Mesendoderm (in vitro differentiated cells): ENCODE measurements at regions not wholly inside any gene's neighbourhood (a gene's known extent, or its start where the extent isn't known, plus 50 kb on each side); places are given as distances from the start of the nearest gene placed in this dataset.

Source experiments
- DNase-seq: peaks from one replicate; pipeline ENCODE4 v3.0.0; 2013
- H2AK5ac ChIP-seq: 2 replicates; pipeline ENCODE4 v1.6.1; 2013; ENCODE audit warnings: low read length, inconsistent platforms
- H2BK120ac ChIP-seq: 2 replicates; pipeline ENCODE4 v1.6.1; 2013; ENCODE audit warnings: low read depth, mild to moderate bottlenecking, low read length, moderate library complexity, mixed read lengths
- H2BK15ac ChIP-seq: replicated peaks from 2 replicates; pipeline ENCODE4 v1.6.1; 2013; ENCODE audit warnings: low read depth, mild to moderate bottlenecking, moderate library complexity
- H2BK5ac ChIP-seq: 2 replicates; pipeline ENCODE4 v1.6.1; 2013; ENCODE audit warnings: low read length, inconsistent platforms
- H3K18ac ChIP-seq: 2 replicates; pipeline ENCODE4 v1.6.1; 2013; ENCODE audit warnings: mild to moderate bottlenecking, low read length, mixed read lengths
- H3K23ac ChIP-seq: one replicate; pipeline ENCODE4 v1.6.1; 2013; ENCODE audit warnings: low read length
- H3K27ac ChIP-seq: 2 replicates; pipeline ENCODE4 v1.5.1; 2013; ENCODE audit warnings: low read depth, mild to moderate bottlenecking, inconsistent platforms, low read length, moderate library complexity
- H3K27me3 ChIP-seq: 2 replicates; pipeline ENCODE4 v1.6.1; 2013; ENCODE audit warnings: low read length, control low read depth, mild to moderate bottlenecking, inconsistent platforms; ENCODE audit not compliant: insufficient read depth, poor library complexity
- H3K36me3 ChIP-seq: 2 replicates; pipeline ENCODE4 v1.6.1; 2013; ENCODE audit warnings: low read length, inconsistent platforms; ENCODE audit not compliant: control insufficient read depth, insufficient read depth
- H3K4ac ChIP-seq: one replicate; pipeline ENCODE4 v1.6.1; 2013; ENCODE audit warnings: low read depth, mild to moderate bottlenecking, low read length, moderate library complexity
- H3K4me1 ChIP-seq: 2 replicates; pipeline ENCODE4 v1.6.1; 2013; ENCODE audit warnings: low read depth, low read length, inconsistent platforms; ENCODE audit not compliant: control insufficient read depth
- H3K4me2 ChIP-seq: 2 replicates; pipeline ENCODE4 v1.6.1; 2013; ENCODE audit warnings: low read length
- H3K4me3 ChIP-seq: 2 replicates; pipeline ENCODE4 v1.5.1; 2013; ENCODE audit warnings: mild to moderate bottlenecking, low read length
- H3K56ac ChIP-seq: one replicate; pipeline ENCODE4 v1.6.1; 2013; ENCODE audit warnings: low read length
- H3K79me1 ChIP-seq: 2 replicates; pipeline ENCODE4 v1.6.1; 2013; ENCODE audit warnings: low read length, inconsistent platforms
- H3K79me2 ChIP-seq: 2 replicates; pipeline ENCODE4 v1.6.1; 2013; ENCODE audit warnings: mild to moderate bottlenecking, low read length; ENCODE audit not compliant: control insufficient read depth, insufficient read depth
- H3K9ac ChIP-seq: 2 replicates; pipeline ENCODE4 v1.6.1; 2013; ENCODE audit warnings: low read length, inconsistent platforms
- H4K5ac ChIP-seq: one replicate; pipeline ENCODE4 v1.6.1; 2013; ENCODE audit warnings: low read length
- H4K8ac ChIP-seq: one replicate; pipeline ENCODE4 v1.6.1; 2013; ENCODE audit warnings: low read depth, mild to moderate bottlenecking, control low read depth, low read length, moderate library complexity
- WGBS: extraction: QIAGEN DNeasy Blood & Tissue Kit; methylation state at CpG from one replicate; pipeline ENCODE4 v1.1.7; 2013; ENCODE audit warnings: low lambda C conversion rate, missing lambda C conversion rate; ENCODE audit not compliant: insufficient coverage; ENCODE audit errors: extremely low coverage; 5-methylcytosine and 5-hydroxymethylcytosine counted together

DNA sequence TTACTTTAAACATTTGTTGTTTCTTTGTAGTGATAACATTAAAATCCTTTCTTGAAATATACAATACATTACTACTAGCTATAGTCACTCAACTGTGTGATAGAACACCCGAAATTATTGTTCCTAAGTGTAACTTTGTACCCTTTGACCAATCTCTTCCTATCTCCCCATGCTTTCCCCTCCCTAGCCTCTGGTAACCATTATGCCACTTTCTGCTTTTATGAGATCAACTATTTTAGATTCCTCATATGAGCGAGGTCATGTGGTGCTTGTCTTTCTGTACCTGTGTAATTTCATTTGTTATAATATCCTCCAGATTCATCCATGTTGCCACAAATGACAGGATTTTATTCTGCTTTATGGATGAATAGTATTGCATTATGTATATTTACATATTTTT is 629.0 kb downstream of the USP25 start:
- no peaks in the 10 kb centered on the region for H3K79me2 ChIP-seq
- H3K27me3 ChIP-seq: no peaks in the 10 kb centered on the region
- H3K36me3 ChIP-seq: no peaks in the 10 kb centered on the region
- no peak for DNase-seq
- no peak overlapping the region for H2BK5ac ChIP-seq
- no peak overlapping the region for H4K8ac ChIP-seq
- H3K79me1 ChIP-seq: no peaks in the 10 kb centered on the region
- no peak overlapping the region for H3K23ac ChIP-seq
- no peak overlapping the region for H3K56ac ChIP-seq
- H3K4me3 ChIP-seq: no peak overlapping the region
- no peak overlapping the region for H2AK5ac ChIP-seq
- no peak overlapping the region for H3K9ac ChIP-seq
- no peak overlapping the region for H4K5ac ChIP-seq
- no peak overlapping the region for H2BK15ac ChIP-seq
- H3K4ac ChIP-seq: no peak overlapping the region
- H2BK120ac ChIP-seq: no peak overlapping the region
- H3K27ac ChIP-seq: no peak overlapping the region
- no peaks in the 10 kb centered on the region for H3K4me1 ChIP-seq
- no CpG with 5 or more reads among the region's 2 CpGs for WGBS
- H3K18ac ChIP-seq: no peak overlapping the region
- H3K4me2 ChIP-seq: no peak overlapping the region

DNA sequence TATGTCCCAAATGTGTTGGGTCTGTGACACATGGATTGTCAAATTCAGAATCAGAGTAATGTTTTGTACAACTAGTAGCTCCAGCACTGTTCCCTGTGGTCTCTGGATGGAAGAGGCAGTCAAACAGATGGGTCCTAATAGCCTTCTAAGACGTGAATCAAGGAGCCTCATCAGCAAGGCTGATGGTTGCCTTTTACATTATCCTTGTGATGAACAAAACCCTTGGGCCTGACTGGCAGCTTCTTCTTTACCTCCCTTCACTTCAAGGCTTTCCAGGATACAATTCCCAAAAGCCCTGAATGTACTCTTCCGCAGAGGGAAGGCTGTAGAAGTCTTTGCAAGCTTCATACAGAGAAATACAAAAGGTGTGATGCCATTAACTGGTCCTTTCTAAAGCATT is 633.3 kb downstream of the USP25 start:
- H3K4me3 ChIP-seq: no peak overlapping the region
- H3K4me2 ChIP-seq: no peak overlapping the region
- H3K23ac ChIP-seq: no peak overlapping the region
- H3K18ac ChIP-seq: no peak overlapping the region
- H4K5ac ChIP-seq: no peak overlapping the region
- no peak overlapping the region for H3K56ac ChIP-seq
- no peaks in the 10 kb centered on the region for H3K79me1 ChIP-seq
- H3K36me3 ChIP-seq: no peaks in the 10 kb centered on the region
- no peak overlapping the region for H2BK15ac ChIP-seq
- no peak for DNase-seq
- no peak overlapping the region for H2BK5ac ChIP-seq
- no peaks in the 10 kb centered on the region for H3K27me3 ChIP-seq
- no peak overlapping the region for H2BK120ac ChIP-seq
- no peak overlapping the region for H3K9ac ChIP-seq
- no peak overlapping the region for H2AK5ac ChIP-seq
- no peaks in the 10 kb centered on the region for H3K4me1 ChIP-seq
- H3K79me2 ChIP-seq: no peaks in the 10 kb centered on the region
- no peak overlapping the region for H3K4ac ChIP-seq
- no CpG with 5 or more reads among the region's 2 CpGs for WGBS
- H3K27ac ChIP-seq: no peak overlapping the region
- H4K8ac ChIP-seq: no peak overlapping the region

DNA sequence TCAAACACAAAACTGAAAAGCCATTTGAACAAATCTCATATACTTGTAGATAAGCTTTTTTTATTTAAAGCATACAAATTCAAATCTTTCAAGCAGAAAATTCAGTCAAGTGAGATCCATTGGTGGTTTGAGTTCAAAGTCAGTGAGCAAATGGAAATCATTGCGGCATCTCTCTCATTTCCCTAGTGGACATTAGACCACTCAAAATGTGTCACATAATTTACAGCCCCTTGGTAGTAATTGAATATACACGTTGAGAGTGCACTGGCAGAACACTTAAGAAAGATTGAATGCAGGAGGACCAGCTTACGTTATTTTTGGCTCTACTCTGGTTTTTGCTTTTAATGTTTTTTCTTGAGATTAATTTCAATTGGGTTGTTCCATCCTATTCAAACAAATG is 633.7 kb downstream of the USP25 start:
- no peaks in the 10 kb centered on the region for H3K79me1 ChIP-seq
- no peak for DNase-seq
- no peak overlapping the region for H2BK5ac ChIP-seq
- H3K9ac ChIP-seq: no peak overlapping the region
- no peak overlapping the region for H2BK120ac ChIP-seq
- no peak overlapping the region for H2BK15ac ChIP-seq
- no CpG with 5 or more reads among the region's 3 CpGs for WGBS
- H3K27me3 ChIP-seq: no peaks in the 10 kb centered on the region
- no peak overlapping the region for H4K5ac ChIP-seq
- no peak overlapping the region for H3K4me3 ChIP-seq
- H3K18ac ChIP-seq: no peak overlapping the region
- no peak overlapping the region for H3K27ac ChIP-seq
- no peak overlapping the region for H3K4me2 ChIP-seq
- H3K23ac ChIP-seq: no peak overlapping the region
- H3K4ac ChIP-seq: no peak overlapping the region
- H3K4me1 ChIP-seq: no peaks in the 10 kb centered on the region
- H4K8ac ChIP-seq: no peak overlapping the region
- H2AK5ac ChIP-seq: no peak overlapping the region
- H3K79me2 ChIP-seq: no peaks in the 10 kb centered on the region
- H3K56ac ChIP-seq: no peak overlapping the region
- H3K36me3 ChIP-seq: no peaks in the 10 kb centered on the region

DNA sequence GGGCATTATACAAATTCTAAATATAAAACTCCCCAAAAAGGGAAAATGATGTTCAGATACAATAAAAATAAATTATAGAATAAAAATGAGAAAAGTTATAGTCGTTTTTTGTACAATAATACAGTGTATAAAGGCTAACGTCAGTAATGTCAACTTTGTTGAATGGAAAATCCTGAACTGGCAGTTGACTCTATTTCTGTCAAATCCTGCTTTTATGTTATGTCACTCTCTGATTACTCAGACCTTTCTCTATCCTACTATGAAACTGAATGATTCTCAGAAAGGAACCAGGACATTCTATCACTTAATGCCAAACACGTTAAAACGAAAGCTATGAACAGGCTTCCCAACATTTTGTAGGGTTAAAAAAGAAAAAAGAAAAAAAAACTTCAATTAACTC is 636.4 kb downstream of the USP25 start:
- Histone ChIP-seq H3K36me3 (no peaks in the 10 kb centered on the region), H4K5ac (no peak overlapping the region), H3K4ac (no peak overlapping the region), H3K4me1 (no peaks in the 10 kb centered on the region), H2BK120ac (no peak overlapping the region), H2BK5ac (no peak overlapping the region), H3K27me3 (no peaks in the 10 kb centered on the region), H3K23ac (no peak overlapping the region), H3K56ac (no peak overlapping the region), H3K4me2 (no peak overlapping the region), H3K27ac (no peak overlapping the region), H3K79me2 (no peaks in the 10 kb centered on the region), H2BK15ac (no peak overlapping the region), H2AK5ac (no peak overlapping the region), H3K4me3 (no peak overlapping the region), H3K18ac (no peak overlapping the region), H4K8ac (no peak overlapping the region), H3K9ac (no peak overlapping the region), H3K79me1 (no peaks in the 10 kb centered on the region)
- 100% methylated on average over 2 of the region's 4 CpGs for WGBS
- DNase-seq: no peak

DNA sequence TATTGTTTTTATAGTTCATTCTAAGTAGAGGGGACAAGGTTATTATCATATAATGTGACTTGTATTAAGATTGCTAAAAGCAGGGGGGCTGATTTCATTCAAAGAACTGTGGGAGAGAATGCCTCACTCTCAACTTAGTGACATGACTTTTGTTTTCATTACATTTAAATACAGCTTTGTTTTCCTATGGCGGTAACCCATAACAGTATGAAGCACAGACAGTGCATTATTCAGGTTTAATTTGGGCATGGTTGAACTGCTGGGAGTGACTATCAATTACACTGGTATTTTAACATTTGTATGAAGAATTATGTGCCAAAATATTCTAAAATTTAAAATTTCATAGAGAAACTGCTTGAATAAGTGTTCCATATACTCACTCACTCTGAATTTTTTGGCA is 637.3 kb downstream of the USP25 start:
- no peak overlapping the region for H3K27ac ChIP-seq
- no peak overlapping the region for H4K5ac ChIP-seq
- no peak overlapping the region for H3K4me3 ChIP-seq
- H3K27me3 ChIP-seq: no peaks in the 10 kb centered on the region
- H3K36me3 ChIP-seq: no peaks in the 10 kb centered on the region
- H3K79me2 ChIP-seq: no peaks in the 10 kb centered on the region
- no peak overlapping the region for H2BK5ac ChIP-seq
- no peak overlapping the region for H4K8ac ChIP-seq
- no peaks in the 10 kb centered on the region for H3K79me1 ChIP-seq
- no peak for DNase-seq
- no CpG with 5 or more reads among the region's 1 CpG for WGBS
- H3K4me2 ChIP-seq: no peak overlapping the region
- no peak overlapping the region for H3K4ac ChIP-seq
- no peak overlapping the region for H2AK5ac ChIP-seq
- H3K9ac ChIP-seq: no peak overlapping the region
- no peak overlapping the region for H2BK120ac ChIP-seq
- H3K56ac ChIP-seq: no peak overlapping the region
- no peak overlapping the region for H3K18ac ChIP-seq
- no peak overlapping the region for H2BK15ac ChIP-seq
- H3K4me1 ChIP-seq: no peaks in the 10 kb centered on the region
- no peak overlapping the region for H3K23ac ChIP-seq

DNA sequence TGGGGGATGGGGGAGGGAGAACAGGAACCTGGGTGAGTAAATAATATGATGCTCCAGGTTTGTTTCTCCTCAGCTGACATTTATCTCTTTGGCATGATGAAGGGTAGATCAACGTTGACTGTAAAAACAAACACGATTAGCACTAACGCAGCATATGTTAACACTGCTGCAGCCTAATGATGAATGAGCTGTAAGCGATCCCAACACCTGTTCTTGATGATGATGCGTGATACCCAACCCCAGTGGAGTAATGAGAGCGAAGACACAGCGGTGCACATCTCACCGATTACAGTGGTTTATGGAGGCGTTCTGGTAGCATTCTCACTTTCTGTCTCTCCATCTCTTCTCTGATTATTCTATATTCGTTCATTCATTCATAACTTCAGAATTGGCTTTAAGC is 640.4 kb downstream of the USP25 start:
- H3K4me3 ChIP-seq: no peak overlapping the region
- H3K79me2 ChIP-seq: no peaks in the 10 kb centered on the region
- no peak overlapping the region for H3K18ac ChIP-seq
- no peak overlapping the region for H3K56ac ChIP-seq
- no peak overlapping the region for H2BK120ac ChIP-seq
- H3K36me3 ChIP-seq: no peaks in the 10 kb centered on the region
- no peak overlapping the region for H4K5ac ChIP-seq
- H3K4me1 ChIP-seq: no peaks in the 10 kb centered on the region
- H3K27me3 ChIP-seq: no peaks in the 10 kb centered on the region
- H2BK15ac ChIP-seq: no peak overlapping the region
- no peak overlapping the region for H2AK5ac ChIP-seq
- H4K8ac ChIP-seq: no peak overlapping the region
- WGBS: no CpG with 5 or more reads among the region's 10 CpGs
- H3K23ac ChIP-seq: no peak overlapping the region
- no peaks in the 10 kb centered on the region for H3K79me1 ChIP-seq
- no peak overlapping the region for H3K4ac ChIP-seq
- H2BK5ac ChIP-seq: no peak overlapping the region
- H3K9ac ChIP-seq: no peak overlapping the region
- no peak overlapping the region for H3K4me2 ChIP-seq
- H3K27ac ChIP-seq: no peak overlapping the region
- no peak for DNase-seq
